AG09309 (cell line): ENCODE measurements at regions not wholly inside any gene's neighbourhood (a gene's known extent, or its start where the extent isn't known, plus 50 kb on each side); places are given as distances from the start of the nearest gene placed in this dataset.
"Not testable (repeated sequence)": the region's sequence is repeated elsewhere in the genome, so short reads cannot be mapped to it uniquely, and the experiment has no call there.

Experiments used
- DNase-seq: peaks from one replicate; pipeline ENCODE4 v3.0.0-alpha.2; 2010; ENCODE audit warnings: low read depth
- H3K4me3 ChIP-seq: 2 replicates; pipeline ENCODE4 v1.5.1; 2011; ENCODE audit warnings: mild to moderate bottlenecking, low read depth, low read length, moderate library complexity; ENCODE audit not compliant: control insufficient read depth
- CTCF ChIP-seq: IDR thresholded peaks from 2 replicates; pipeline ENCODE4 v1.5.1; 2011; ENCODE audit warnings: mild to moderate bottlenecking, low read depth, low read length, inconsistent platforms; ENCODE audit not compliant: insufficient read depth, control insufficient read depth; ENCODE audit errors: missing control alignments

GRCh38 chr2:220748875-220749479, 823.1 kb downstream of the EPHA4 start:
- no peak for TF ChIP-seq CTCF
- no peak for DNase-seq
- H3K4me3 ChIP-seq, result no peak overlapping the region

- no peak for TF ChIP-seq CTCF
- DNase-seq, result no peak
These were observed 818.6 kb downstream of the EPHA4 start for GRCh38 chr2:220753486-220753885.

DNA sequence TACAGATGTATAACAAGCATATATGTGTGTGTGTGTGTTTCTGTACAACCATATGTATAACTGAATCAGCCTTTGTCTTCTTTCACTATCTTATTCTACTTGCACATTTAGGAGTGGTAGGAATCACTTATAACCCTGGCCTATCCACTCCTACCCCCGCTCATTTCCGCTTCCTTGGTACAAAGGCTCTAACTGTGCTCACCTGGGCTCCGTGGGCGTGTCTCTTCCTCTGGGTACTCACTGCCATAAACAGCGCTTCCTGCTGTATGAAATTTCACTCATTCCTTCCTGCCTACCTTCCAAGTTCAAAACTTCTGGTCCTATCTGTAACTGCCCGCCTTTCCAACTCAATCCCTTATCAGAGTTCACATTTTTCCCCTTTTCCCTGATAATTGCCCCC, 815.5 kb downstream of the EPHA4 start:
- no peak overlapping the region for H3K4me3 ChIP-seq
- no peak for TF ChIP-seq CTCF
- no peak for DNase-seq

More at GRCh38 chr2:220753486-220753885, 818.6 kb downstream of the EPHA4 start:
- H3K4me3 ChIP-seq, result no peak overlapping the region

- not testable (repeated sequence) for H3K4me3 ChIP-seq, DNase-seq
These were observed 813.7 kb downstream of the EPHA4 start for GRCh38 chr2:220758376-220758775.

GRCh38 chr2:220764171-220764570, 807.9 kb downstream of the EPHA4 start:
- no peak for DNase-seq
- no peak for TF ChIP-seq CTCF
- no peak overlapping the region for H3K4me3 ChIP-seq

- no peak for TF ChIP-seq CTCF
- H3K4me3 ChIP-seq, result no peak overlapping the region
- DNase-seq, result no peak
These were observed 804.4 kb downstream of the EPHA4 start for GRCh38 chr2:220767591-220768255.

DNA sequence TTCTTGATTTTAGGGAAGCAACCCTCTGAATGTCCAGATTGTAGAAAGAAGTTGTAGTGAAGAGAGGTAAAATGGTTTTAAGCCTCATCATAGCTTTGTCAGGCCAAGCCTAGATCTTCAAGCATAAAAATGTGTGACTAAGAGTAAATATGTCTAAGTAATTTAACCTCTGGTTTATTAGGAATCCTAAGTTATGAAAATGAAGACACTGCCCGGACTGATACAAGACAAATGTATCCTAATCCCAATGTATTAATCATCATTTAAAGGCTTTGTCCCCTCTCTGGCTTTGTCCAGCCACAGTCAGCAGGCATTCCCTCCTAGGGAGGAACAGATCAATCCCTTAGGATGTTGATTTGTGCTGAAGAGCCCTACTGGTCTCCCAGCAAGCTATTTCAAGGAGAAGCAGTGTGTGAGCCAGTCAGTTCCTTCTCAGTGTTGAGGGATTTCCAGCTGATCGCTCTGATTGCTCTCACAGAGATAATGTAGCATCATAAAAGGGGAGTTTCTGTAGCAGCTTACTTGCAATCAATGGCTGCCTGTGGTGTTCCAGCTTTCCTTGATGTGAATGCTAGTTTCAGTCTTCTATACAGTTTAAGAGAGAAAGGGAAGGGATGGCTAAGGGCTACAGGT, 796.1 kb downstream of the EPHA4 start:
- DNase-seq, result no peak
- no peak for TF ChIP-seq CTCF

GRCh38 chr2:220779076-220779475, 793.0 kb downstream of the EPHA4 start:
- not testable (repeated sequence) for H3K4me3 ChIP-seq, DNase-seq

More for the DNA sequence above, 796.1 kb downstream of the EPHA4 start:
- no peak overlapping the region for H3K4me3 ChIP-seq
